LNCAP (cell line): ENCODE measurements at regions not wholly inside any gene's neighbourhood (a gene's known extent, or its start where the extent isn't known, plus 50 kb on each side); places are given as distances from the start of the nearest gene placed in this dataset.

Source experiments
- CTCF ChIP-seq: fragments of 450-650 bp; IDR thresholded peaks from 2 replicates; pipeline ENCODE4 v1.5.1; 2017; ENCODE audit warnings: mild to moderate bottlenecking

DNA sequence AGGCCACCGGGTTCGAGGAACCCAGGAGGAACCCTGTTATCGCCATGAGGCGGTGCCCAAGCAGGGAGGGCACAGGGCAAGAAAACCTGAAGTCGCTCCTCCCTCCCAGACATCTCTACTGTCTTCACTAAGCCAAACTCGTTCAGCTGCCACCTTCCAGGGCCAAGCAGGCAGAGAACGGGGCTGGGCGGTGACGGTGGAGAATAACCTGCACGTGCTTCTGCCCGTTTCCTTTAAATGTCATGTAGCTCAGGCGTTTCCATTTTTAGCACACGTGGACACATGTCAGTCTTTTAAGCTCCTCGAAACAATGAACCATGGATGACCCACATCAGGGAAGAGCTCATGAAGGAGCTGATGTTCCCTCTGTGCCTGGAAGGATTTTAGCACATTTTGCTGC lies 124.3 kb upstream of the KLF6 start:
- no peak for TF ChIP-seq CTCF

DNA sequence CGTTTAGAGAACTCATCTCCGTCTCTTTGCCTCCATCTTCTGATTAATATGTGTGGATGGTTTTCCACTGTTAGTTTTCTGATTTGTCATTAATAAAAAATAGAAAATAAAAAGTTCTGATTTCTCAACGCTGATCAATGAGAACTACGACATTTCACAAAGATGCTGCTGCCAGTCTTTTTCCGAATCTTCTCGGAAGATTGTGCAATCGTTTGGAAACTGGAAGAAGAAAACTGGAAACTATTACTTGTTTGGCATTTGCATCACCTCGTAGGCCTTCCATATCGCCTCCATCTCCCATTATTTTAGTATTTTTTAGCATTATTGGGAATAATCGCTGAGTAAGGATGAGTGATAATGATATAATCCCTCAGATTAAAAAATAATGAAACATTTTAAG lies 123.2 kb upstream of the KLF6 start:
- TF ChIP-seq CTCF = no peak

DNA sequence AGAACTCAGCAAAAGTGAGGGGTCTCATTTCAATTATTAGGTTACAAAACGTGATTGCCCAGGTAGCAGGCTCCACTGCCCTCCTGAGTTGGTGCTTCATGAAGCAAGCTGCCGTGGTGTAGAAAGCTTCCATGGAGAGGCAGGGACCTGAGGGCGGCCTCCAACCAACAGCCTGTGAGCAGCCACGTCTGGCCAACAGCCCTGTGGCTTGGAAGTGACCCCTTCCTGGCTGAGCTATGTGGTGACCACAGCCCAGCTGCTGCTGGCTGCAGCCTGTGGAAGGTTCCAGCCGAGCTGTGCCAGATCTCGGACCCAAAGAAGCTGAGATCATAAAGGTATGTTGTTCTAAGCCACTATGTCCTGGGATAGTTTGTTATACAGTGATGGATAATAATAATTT lies 122.5 kb upstream of the KLF6 start:
- no peak for TF ChIP-seq CTCF

DNA sequence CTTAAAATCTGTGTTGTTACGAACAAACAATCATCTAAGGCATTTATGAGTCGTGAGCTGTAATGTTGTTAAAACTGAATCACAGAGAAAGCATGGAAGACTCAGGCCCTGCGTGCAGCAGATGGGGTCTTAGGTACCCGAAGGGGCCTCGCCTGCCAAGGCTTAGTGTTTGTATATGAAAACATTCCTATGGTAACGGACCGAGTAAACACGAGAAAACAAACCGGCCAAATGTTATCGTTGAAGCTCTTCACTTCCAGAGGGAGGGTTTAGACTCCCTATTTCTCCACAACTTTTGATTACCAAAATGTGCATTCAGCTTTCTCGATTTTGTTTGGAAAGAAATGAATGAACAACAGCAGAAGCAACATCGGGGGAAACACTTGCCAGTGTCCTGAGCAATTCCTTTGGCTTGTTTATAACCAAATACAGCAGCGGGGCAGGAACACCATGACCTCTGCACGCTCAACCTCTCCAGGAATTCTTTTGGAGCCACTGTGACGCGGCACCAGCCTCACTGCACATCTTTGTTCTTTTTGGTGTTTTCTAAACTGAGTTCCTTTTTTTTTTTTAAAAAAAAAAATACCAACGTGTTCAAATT lies 121.6 kb upstream of the KLF6 start:
- no peak for TF ChIP-seq CTCF

- no peak for TF ChIP-seq CTCF
Measured at GRCh38 chr10:3904419-3904960, 119.5 kb upstream of the KLF6 start.

DNA sequence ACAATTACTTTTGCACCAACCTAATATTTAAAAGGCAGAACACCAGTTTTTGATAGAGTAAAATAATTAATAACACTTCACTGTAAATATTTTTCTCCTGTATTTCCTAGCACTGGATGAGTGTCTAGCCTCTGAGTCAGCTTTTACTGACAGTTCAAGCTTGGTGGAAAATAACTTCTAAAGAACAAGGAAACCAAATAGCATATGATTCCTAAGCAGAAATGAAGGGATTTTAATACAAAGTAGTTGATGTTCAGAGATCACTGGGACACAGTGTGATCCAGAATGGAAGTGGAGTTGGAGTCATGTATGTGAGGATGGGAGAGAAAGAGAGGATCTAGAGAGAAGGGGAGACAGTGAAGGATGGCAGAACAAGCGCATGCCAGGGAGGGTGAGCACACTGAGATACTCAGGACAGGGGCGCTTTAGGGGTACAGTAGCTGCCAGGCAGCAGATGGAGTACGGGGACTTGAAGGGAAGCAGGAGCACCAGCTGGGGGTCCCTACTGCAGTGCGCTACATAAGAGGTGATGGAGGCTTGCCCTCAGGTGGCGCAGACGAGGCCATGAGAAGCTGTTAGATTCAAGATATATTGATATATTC lies 117.9 kb upstream of the KLF6 start:
- no peak for TF ChIP-seq CTCF

DNA sequence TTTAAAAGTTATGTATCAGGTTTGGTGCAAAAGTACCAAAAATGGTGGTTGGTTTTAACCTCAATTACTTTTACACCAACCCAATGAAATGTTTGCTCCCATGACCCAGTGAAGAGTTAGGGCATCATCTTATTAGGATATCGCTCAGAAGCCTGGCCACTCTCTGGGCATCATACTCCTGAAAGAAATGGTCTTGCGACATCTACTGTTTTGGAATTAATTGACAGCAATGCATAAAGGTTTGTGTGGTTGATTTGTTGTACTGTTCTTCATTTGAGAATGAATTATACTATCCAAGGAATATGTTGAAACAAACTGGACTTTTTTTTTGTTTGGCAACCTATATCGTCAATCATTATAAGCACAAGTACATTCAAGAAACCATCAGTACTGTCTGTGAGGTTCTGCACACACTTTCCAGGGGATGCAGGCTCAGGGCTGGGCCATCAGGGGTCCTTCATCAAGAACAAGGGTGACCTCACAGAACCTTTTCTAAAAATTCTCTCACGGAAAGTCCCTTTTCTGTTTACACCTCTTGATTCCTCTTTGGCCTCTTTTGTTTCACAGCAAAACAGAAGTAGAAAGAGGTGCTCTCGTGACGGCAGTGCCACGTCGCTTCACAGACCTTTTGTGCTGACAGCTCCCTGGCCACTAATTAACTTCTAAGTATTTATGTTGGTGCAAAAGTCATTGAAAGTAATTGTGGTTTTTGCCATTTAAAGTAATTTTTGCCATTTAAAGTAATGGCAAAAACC lies 117.2 kb upstream of the KLF6 start:
- no peak for TF ChIP-seq CTCF
